ENCODE measurements at regions not wholly inside any gene's neighbourhood (a gene's known extent, or its start where the extent isn't known, plus 50 kb on each side); places are given as distances from the start of the nearest gene placed in this dataset.

DNA sequence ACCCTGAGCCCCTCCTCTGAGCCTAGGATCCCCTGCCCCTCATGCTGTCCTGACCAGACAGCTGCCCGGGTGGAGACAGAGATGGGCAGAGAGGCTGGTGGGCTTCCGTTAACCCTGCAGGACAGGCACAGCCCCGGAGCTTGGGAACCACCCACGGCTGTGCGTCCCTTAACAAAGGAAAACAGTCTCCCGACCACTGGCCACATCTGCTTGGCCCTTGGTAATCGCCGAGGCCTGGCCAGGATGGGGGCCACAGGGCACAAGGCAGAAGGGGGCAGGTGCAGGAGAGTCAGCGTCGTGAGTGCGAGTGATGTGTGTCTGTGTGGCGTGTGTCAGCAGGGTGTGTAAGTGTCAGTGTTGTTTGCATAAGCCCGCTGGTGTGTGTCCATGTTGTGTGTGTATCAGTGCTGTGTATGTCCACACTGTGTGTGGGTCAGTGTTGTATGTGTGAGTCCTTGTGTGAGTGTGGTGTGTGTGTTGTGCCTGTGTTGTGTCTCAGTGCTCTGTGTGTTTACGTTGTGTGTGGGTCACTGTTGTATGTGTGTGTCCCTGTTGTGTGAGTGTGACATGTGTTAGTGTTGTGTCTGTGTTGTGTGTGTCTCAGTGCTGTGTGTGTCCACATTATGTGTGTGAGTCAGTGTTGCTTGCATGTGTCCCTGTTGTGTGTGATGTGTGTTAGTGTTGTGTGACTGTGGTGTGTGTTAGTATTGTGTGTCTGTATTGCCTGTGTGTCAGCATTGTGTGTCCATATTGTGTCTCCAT lies 369.5 kb downstream of the BRD1 start:
- H3K27me3 ChIP-seq (ENCODE audit: control insufficient read depth, low read length): no peaks in the 10 kb centered on the region
- H3K9me2 ChIP-seq (replicated peaks; ENCODE audit: control insufficient read depth, low read length): no peaks in the 10 kb centered on the region
- H3K4me1 ChIP-seq (ENCODE audit: control insufficient read depth, low read length): peaks cover 29% of the 10 kb centered on the region
- H3K79me2 ChIP-seq (ENCODE audit: control insufficient read depth, low read length): no peaks in the 10 kb centered on the region
- no peaks in the 10 kb centered on the region for H4K20me1 ChIP-seq (ENCODE audit: control insufficient read depth, insufficient read depth, low read depth, low read length)
- H3K36me3 ChIP-seq (ENCODE audit: control insufficient read depth, low read length): no peaks in the 10 kb centered on the region
- no peaks in the 10 kb centered on the region for H3F3A ChIP-seq (ENCODE audit: control insufficient read depth, insufficient read depth)
- H3K4me3 ChIP-seq (ENCODE audit: low read length): no peak overlapping the region
- H3K9me3 ChIP-seq (ENCODE audit: control insufficient read depth, insufficient read depth, low read length): no peaks in the 10 kb centered on the region
- no peak for TF ChIP-seq EZH2phosphoT487 (IDR thresholded peaks at IDR 0.05; ENCODE audit: borderline replicate concordance, low read length)
- TF ChIP-seq, protein P1, sequence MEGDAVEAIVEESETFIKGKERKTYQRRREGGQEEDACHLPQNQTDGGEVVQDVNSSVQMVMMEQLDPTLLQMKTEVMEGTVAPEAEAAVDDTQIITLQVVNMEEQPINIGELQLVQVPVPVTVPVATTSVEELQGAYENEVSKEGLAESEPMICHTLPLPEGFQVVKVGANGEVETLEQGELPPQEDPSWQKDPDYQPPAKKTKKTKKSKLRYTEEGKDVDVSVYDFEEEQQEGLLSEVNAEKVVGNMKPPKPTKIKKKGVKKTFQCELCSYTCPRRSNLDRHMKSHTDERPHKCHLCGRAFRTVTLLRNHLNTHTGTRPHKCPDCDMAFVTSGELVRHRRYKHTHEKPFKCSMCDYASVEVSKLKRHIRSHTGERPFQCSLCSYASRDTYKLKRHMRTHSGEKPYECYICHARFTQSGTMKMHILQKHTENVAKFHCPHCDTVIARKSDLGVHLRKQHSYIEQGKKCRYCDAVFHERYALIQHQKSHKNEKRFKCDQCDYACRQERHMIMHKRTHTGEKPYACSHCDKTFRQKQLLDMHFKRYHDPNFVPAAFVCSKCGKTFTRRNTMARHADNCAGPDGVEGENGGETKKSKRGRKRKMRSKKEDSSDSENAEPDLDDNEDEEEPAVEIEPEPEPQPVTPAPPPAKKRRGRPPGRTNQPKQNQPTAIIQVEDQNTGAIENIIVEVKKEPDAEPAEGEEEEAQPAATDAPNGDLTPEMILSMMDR (IDR thresholded peaks at IDR 0.05; ENCODE audit: low read depth, low read length, poor library complexity, severe bottlenecking): no peak
- no peak overlapping the region for H3K4me2 ChIP-seq (ENCODE audit: low read length)
- no peak overlapping the region for H3K27ac ChIP-seq (ENCODE audit: low read depth, low read length)

DNA sequence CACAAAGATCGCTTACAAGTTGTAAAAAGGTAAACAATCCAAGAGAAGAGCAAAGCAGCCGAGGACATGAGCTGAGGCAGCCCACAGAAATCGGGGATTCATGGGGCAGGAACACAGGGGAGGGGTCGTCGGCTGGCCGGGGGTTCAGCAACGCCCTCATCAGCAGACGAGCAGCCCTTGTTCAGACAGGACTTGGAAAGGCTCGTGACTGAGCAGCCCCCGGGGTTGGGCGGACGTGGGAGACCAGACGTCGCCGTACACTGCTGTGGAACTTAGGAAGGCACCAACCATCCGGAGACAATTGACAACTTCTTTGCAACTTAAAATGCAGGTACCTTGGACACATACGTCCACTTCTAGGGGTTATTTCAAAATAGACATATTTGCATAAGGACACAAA lies 370.5 kb downstream of the BRD1 start:
- Histone ChIP-seq H3K4me2 (ENCODE audit: low read length) (no peak overlapping the region), H3K27me3 (ENCODE audit: control insufficient read depth, low read length) (no peaks in the 10 kb centered on the region)
- TF ChIP-seq EZH2phosphoT487 (IDR thresholded peaks at IDR 0.05; ENCODE audit: borderline replicate concordance, low read length): no peak
- TF ChIP-seq, protein P1 (IDR thresholded peaks at IDR 0.05; ENCODE audit: low read depth, low read length, poor library complexity, severe bottlenecking): no peak

DNA sequence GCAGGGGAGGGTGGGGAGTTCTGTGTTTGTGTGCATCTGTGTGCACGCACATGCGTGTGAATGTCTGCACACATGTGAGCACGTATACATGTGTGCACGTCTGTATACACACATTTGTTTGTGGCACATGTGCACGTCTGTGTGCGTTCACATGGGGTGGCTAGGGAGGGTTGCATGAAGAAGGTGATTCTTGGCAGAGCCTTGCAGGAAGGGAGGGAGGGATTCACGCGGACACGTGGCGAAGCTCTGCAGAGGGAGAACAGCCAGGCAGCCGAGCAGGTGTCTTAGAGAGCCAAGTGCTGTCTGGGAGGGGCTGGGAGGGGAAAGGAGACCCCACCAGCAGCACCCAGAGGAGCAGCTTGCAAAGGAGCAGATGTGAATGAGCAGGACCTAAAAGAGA lies 372.1 kb downstream of the BRD1 start:
- Histone ChIP-seq H3F3A (ENCODE audit: control insufficient read depth, insufficient read depth) (no peaks in the 10 kb centered on the region), H3K27me3 (ENCODE audit: control insufficient read depth, low read length) (no peaks in the 10 kb centered on the region), H3K27ac (ENCODE audit: low read depth, low read length) (no peak overlapping the region), H3K9me3 (ENCODE audit: control insufficient read depth, insufficient read depth, low read length) (no peaks in the 10 kb centered on the region), H3K4me3 (ENCODE audit: low read length) (no peak overlapping the region), H3K4me2 (ENCODE audit: low read length) (no peak overlapping the region), H3K9me2 (replicated peaks; ENCODE audit: control insufficient read depth, low read length) (no peaks in the 10 kb centered on the region; the same call in 1 of the 2 replicates), H3K4me1 (ENCODE audit: control insufficient read depth, low read length) (peaks cover 15% of the 10 kb centered on the region), H3K79me2 (ENCODE audit: control insufficient read depth, low read length) (no peaks in the 10 kb centered on the region), H4K20me1 (ENCODE audit: control insufficient read depth, insufficient read depth, low read depth, low read length) (no peaks in the 10 kb centered on the region), H3K36me3 (ENCODE audit: control insufficient read depth, low read length) (no peaks in the 10 kb centered on the region)
- no peak for TF ChIP-seq EZH2phosphoT487 (IDR thresholded peaks at IDR 0.05; ENCODE audit: borderline replicate concordance, low read length)
- TF ChIP-seq, protein P1 (IDR thresholded peaks at IDR 0.05; ENCODE audit: low read depth, low read length, poor library complexity, severe bottlenecking): no peak

More for the DNA sequence above, 370.5 kb downstream of the BRD1 start:
- no peaks in the 10 kb centered on the region for H3K9me3 ChIP-seq (ENCODE audit: control insufficient read depth, insufficient read depth, low read length)
- H3K4me1 ChIP-seq (ENCODE audit: control insufficient read depth, low read length): peaks cover 29% of the 10 kb centered on the region
- no peaks in the 10 kb centered on the region for H3K79me2 ChIP-seq (ENCODE audit: control insufficient read depth, low read length)
- no peaks in the 10 kb centered on the region for H3F3A ChIP-seq (ENCODE audit: control insufficient read depth, insufficient read depth)
- no peaks in the 10 kb centered on the region for H4K20me1 ChIP-seq (ENCODE audit: control insufficient read depth, insufficient read depth, low read depth, low read length)
- no peaks in the 10 kb centered on the region for H3K36me3 ChIP-seq (ENCODE audit: control insufficient read depth, low read length)
- H3K27ac ChIP-seq (ENCODE audit: low read depth, low read length): no peak overlapping the region
- no peaks in the 10 kb centered on the region; the same call in 1 of the 2 replicates for H3K9me2 ChIP-seq (replicated peaks; ENCODE audit: control insufficient read depth, low read length)
- H3K4me3 ChIP-seq (ENCODE audit: low read length): no peak overlapping the region
